ENCODE measurements at regions not wholly inside any gene's neighbourhood (a gene's known extent, or its start where the extent isn't known, plus 50 kb on each side); places are given as distances from the start of the nearest gene placed in this dataset.

GRCh38 chr7:106957766-106958165 is 86.7 kb upstream of the PRKAR2B start:
- DNase-seq (ENCODE audit: low read depth in 2 of 3, low spot score in 1 of 3): no peak

GRCh38 chr7:106959753-106960152 is 84.8 kb upstream of the PRKAR2B start:
- peak in 1 of 3 donors; percentile 4 for DNase-seq (ENCODE audit: low read depth in 2 of 3, low spot score in 1 of 3)

DNA sequence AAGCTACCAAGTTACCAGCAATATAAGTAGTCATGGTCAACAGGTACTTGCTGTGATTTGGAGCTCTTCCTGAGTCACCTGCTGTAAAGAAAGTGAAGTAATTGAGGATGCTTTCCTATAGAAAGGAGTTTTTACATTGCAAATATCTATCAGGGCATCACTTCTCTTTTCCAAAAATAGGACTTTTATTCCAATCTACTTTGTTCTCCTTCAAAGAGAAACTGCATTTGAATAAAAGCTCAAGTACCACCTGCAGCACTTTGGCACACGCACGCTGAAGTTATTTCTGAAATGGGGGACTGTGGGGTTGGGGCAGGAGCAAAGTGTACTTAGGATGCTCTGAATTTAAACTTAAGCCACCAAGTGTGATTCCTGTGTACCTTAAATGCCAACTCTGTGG is 81.8 kb upstream of the PRKAR2B start:
- no peak for DNase-seq (ENCODE audit: low read depth in 2 of 3, low spot score in 1 of 3)

DNA sequence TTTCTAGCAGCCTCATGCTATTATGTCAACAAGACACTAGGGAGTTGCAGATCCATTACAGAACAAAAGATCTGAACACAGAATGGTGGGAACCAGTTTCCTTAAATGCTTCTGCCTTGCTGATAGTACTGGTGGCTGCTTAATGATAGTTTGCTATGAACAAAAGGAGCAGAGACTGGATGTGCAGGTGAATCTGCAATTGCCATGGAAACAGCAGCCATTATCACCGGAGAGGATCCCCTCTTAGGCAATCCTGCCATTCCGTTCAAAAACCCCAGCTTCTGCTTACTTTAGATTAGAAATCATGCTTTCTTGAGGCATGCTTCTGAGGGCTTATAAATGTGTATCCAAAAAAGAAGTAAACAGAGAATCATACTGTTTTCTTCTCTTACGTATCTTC is 80.0 kb upstream of the PRKAR2B start:
- no peak for DNase-seq (ENCODE audit: low read depth in 2 of 3, low spot score in 1 of 3)

DNA sequence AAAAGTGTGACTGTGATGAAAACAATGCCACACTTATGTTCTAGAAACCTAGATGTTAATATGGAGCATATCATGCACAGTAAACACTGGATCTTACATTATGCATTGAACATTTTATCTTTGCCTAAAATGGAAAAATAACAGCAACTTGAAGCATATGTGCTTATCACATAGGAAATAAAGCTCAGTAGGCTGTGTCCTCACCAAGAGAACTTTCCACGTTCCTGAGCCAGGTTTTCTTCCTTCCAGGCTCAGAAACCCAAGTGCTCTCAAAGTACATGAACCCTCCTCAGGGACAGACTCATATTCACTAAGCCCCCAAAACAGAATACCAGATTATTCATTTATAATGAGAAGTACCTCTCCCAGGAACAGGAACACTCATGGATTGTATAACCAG is 79.4 kb upstream of the PRKAR2B start:
- no peak for DNase-seq (ENCODE audit: low read depth in 2 of 3, low spot score in 1 of 3)

DNA sequence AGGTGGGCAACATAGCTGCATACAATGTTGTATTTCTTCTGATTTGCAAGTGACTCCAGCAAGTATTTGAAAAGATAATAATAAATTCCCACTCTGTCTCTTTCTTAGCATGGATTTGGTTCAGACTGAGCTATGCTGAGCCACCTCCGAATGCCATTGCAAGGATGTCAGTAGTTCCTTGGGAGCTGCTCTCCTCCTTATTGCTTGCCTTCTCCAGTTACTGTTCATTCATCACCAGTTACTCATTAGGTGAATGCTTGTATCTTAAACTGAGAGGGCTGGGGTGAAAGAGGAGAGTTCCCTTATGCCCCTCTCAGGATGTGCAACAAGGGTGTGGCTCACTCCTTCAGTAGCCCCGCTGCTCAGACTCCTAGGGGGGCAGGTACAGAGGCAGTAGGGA is 78.4 kb upstream of the PRKAR2B start:
- no peak for DNase-seq (ENCODE audit: low read depth in 2 of 3, low spot score in 1 of 3)

DNA sequence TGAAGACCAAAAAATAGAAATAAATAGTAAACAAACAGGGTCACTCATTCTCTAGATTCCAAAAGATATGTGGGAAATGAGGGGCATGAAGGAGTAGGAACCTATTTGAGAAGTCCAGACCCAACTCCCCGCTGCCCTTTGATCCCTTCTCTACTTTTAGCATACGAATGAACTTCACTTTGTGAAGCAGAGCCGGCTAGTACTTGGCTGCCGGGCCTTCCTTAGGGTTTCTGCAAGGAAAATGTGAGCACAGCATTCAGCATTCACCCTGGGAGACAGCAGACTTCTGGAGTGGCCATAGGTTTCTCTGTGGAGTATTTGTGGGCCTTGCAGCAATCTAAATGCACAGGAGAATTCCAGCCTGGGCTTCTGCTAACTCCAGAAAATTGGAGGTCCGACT is 76.3 kb upstream of the PRKAR2B start:
- DNase-seq (ENCODE audit: low read depth in 2 of 3, low spot score in 1 of 3): no peak

DNA sequence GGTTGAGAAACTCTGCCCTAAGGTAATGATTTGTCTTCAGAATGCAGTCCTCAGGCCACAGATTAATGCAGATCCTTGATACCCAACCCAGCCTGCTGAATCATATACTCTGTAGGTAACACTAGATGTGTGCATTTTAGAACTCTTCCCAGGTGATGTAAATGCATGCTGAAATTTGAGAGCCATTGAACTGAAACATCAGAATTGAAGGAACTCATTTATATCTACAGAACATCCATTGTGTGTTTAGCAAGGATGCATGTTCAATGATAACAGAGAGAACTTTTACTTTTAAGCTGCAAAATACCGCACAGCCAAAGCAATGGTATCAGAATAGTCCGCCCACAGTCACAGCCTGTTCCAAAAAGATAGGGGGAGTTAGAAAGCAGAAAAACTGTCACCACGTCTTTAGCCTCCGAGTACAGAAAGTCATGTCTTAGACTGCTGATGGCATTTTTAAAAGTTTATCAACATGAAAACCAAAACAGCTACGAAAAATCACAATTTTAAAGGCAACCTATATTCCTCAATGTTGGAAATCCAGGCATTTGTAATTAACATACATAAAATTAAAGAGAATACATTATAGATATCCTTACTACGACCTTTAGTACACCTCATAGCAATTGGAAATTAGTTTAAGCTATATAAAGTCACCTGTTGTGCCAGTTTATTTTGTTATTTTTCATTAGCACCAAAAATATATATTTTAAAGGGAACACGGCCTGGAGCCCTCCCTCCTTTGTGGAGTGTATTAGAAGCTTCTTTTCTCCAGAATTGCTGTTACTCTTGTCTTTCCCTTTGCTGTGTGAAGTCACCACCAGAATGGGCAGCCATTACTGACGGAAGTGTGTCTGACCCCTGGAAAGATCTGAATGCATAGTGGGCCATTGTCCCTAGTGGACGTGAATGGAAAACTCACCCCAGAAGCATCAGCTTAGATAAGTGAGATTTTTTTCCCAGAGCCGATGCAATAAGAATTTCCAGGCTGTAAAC is 65.8 kb upstream of the PRKAR2B start:
- DNase-seq (ENCODE audit: low read depth in 2 of 3, low spot score in 1 of 3): no peak

GRCh38 chr7:106979551-106980357 is 64.8 kb upstream of the PRKAR2B start:
- no peak for DNase-seq (ENCODE audit: low read depth in 2 of 3, low spot score in 1 of 3)

- DNase-seq (ENCODE audit: low read depth in 2 of 3, low spot score in 1 of 3): no peak
Measured at GRCh38 chr7:106980358-106980685, 64.2 kb upstream of the PRKAR2B start.

DNA sequence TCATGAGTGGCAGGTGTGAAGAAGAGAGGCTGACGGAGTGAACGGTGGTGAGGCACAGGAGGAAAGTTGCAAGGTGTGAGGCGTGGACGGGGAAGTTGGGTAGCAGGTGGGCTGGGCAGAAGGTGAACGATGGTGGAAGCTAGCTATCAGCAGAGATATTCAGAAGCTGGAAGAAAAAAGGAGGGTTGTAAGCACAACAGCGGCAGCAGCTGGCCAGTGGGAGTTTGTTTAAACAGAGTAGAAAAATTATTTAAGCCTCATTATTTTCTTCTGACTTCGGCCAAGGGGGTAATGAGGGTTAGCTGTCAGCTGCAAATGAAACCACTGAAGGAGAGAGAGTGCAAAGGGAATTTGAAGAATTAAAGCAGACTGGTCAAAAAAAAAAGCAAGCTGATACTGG is 62.1 kb upstream of the PRKAR2B start:
- DNase-seq (ENCODE audit: low read depth in 2 of 3, low spot score in 1 of 3): no peak

- no peak for DNase-seq (ENCODE audit: low read depth in 2 of 3, low spot score in 1 of 3)
Measured at GRCh38 chr7:106984034-106984433, 60.5 kb upstream of the PRKAR2B start.

DNA sequence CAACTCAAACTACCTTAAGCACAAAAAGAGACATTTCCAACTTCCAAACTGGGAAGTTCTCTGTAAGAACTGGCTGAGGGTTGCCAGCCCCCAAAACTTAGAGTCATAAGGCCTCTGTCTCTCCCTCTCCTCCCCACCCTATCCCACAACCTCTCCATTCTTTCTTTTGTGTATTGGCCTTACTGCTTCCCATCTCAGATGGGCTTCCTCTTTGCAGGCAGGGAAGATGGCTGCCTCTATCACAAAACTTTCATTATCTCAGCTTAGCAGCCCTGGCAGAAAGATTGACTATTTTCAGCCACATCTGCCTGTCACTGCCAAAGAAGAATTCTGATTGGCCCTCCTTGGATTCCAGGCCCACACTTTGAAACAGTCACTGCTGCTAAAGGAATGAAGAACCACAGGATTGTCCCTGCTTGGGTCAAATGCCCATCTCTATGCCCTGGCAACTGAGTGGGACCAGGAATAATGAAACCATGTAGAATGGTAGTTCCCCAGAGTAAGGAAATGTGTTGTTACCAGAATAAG is 58.0 kb upstream of the PRKAR2B start:
- DNase-seq (ENCODE audit: low read depth in 2 of 3, low spot score in 1 of 3): no peak

DNA sequence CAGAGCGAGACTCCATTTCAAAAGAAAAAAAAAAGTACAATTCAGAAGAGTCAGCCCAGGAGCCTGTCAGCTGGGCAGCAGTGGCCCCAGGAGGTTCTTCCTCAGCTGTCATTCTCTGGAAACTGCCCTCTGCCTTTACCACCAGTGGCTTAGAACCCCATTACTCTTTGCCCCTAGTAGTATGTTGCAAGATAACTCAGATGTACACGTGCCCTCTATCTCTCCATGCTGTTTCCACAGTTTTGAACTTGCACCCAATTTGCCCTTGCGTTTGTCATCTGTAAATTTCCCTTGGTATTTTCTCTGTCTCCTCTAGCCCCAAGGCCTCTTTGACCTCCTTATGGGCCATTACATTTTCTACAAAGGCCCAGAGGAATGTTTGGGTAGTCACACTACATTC is 56.7 kb upstream of the PRKAR2B start:
- no peak for DNase-seq (ENCODE audit: low read depth in 2 of 3, low spot score in 1 of 3)

DNA sequence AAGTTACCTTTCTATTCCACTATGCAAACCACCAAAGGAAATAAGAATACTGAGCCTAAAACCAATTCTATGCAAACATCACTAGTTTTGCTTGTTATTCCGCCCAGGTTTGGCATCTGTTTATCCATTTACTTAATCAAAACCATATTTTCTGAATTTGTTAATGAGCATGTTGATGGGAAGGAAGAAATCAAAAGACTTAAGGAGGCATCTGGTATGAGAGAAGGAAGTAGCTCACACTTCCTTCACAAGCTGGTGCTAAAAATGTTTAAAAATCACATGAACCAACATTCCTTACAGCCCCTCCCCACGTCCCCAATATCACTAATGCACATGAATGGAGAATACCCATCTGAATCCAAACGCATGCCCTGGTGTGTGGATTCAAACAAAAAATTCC is 52.0 kb upstream of the PRKAR2B start:
- DNase-seq (ENCODE audit: low read depth in 2 of 3, low spot score in 1 of 3): no peak

Measured in stimulated activated CD4-positive, alpha-beta T cell treated with anti-CD3 and anti-CD28 coated beads, Interleukin-12 subunit alpha, Interleukin-12 subunit beta, amount 100 ng/mL, for 48 hours (primary cell).